IMR-90 (cell line): ENCODE measurements at regions not wholly inside any gene's neighbourhood (a gene's known extent, or its start where the extent isn't known, plus 50 kb on each side); places are given as distances from the start of the nearest gene placed in this dataset.

Experiments
- CEBPB ChIP-seq: IDR thresholded peaks from 2 replicates; pipeline ENCODE4 v1.6.1; 2012; ENCODE audit warnings: low read depth, low read length, improper control_type of control experiment
- CHD1 ChIP-seq: IDR thresholded peaks from 2 replicates; pipeline ENCODE4 v1.6.1; 2012; ENCODE audit warnings: low read depth, low read length, improper control_type of control experiment
- FOS ChIP-seq: fragments of 150-350 bp; IDR thresholded peaks from 2 replicates; pipeline ENCODE4 v1.6.1; 2016; ENCODE audit warnings: low read depth, low read length
- MAZ ChIP-seq: IDR thresholded peaks from 2 replicates; pipeline ENCODE4 v1.6.1; 2012; ENCODE audit warnings: low read depth, mild to moderate bottlenecking, low read length, improper control_type of control experiment, moderate library complexity, borderline replicate concordance
- MXI1 ChIP-seq: IDR thresholded peaks from 2 replicates; pipeline ENCODE4 v1.6.1; 2012; ENCODE audit warnings: low read depth, mild to moderate bottlenecking, low read length, moderate library complexity, borderline replicate concordance
- POLR2A ChIP-seq: IDR thresholded peaks from 2 replicates; pipeline ENCODE4 v1.6.1; 2012; ENCODE audit warnings: mild to moderate bottlenecking, low read depth, low read length
- RAD21 ChIP-seq: IDR thresholded peaks from 2 replicates; pipeline ENCODE4 v1.6.1; 2012; ENCODE audit warnings: low read length, improper control_type of control experiment
- RCOR1 ChIP-seq: IDR thresholded peaks from 2 replicates; pipeline ENCODE4 v1.6.1; 2012; ENCODE audit warnings: mild to moderate bottlenecking, low read length, improper control_type of control experiment; ENCODE audit not compliant: insufficient replicate concordance
- RFX5 ChIP-seq: IDR thresholded peaks from 2 replicates; pipeline ENCODE4 v1.8.0; 2012; ENCODE audit warnings: low read depth, mild to moderate bottlenecking, low read length, moderate library complexity
- SMC3 ChIP-seq: fragments of 150-350 bp; IDR thresholded peaks from 2 replicates; pipeline ENCODE4 v1.6.1; 2016; ENCODE audit warnings: low read depth, mild to moderate bottlenecking, antibody characterized with exemption, low read length, moderate library complexity
- TF ChIP-seq, protein P1 (sequence below): conservative IDR thresholded peaks from 2 replicates; pipeline ENCODE4 v1.5.1; 2012; ENCODE audit warnings: mild to moderate bottlenecking, low read depth, low read length, improper control_type of control experiment
- TF ChIP-seq, protein P2 (sequence below): fragments of 150-350 bp; IDR thresholded peaks from 2 replicates; pipeline ENCODE4 v1.6.1; 2016; ENCODE audit warnings: low read depth, mild to moderate bottlenecking, low read length, moderate library complexity, borderline replicate concordance
- TF ChIP-seq, protein P3 (sequence below): fragments of 150-350 bp; IDR thresholded peaks from 2 replicates; pipeline ENCODE4 v1.6.1; 2017; ENCODE audit warnings: mild to moderate bottlenecking, antibody characterized with exemption, low read length, low read depth

DNA sequence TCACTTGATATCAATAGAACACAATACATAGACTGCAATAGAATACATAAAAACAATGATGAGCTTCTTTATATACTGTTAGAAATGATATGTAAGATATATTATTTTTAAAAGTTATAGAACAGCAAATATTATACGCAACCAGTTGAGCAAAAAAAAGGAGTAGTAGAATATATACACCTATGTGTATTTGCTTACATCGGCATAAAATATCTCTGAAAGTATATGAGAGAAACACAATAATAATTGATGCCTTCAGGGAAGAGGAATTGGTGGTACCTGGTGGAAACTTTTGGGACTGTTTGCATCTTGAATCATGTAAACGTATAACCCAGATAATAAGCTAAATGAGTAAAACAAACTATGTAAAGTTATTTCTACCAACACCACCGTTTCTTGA lies 418.4 kb upstream of the DCN start:
- TF ChIP-seq, protein P1, sequence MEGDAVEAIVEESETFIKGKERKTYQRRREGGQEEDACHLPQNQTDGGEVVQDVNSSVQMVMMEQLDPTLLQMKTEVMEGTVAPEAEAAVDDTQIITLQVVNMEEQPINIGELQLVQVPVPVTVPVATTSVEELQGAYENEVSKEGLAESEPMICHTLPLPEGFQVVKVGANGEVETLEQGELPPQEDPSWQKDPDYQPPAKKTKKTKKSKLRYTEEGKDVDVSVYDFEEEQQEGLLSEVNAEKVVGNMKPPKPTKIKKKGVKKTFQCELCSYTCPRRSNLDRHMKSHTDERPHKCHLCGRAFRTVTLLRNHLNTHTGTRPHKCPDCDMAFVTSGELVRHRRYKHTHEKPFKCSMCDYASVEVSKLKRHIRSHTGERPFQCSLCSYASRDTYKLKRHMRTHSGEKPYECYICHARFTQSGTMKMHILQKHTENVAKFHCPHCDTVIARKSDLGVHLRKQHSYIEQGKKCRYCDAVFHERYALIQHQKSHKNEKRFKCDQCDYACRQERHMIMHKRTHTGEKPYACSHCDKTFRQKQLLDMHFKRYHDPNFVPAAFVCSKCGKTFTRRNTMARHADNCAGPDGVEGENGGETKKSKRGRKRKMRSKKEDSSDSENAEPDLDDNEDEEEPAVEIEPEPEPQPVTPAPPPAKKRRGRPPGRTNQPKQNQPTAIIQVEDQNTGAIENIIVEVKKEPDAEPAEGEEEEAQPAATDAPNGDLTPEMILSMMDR, result no peak
- no peak for TF ChIP-seq CEBPB
- TF ChIP-seq MAZ, result no peak
- TF ChIP-seq POLR2A, result no peak
- no peak for TF ChIP-seq MXI1
- no peak for TF ChIP-seq RFX5
- TF ChIP-seq RAD21, result no peak
- no peak for TF ChIP-seq SMC3
- TF ChIP-seq FOS, result no peak
- TF ChIP-seq, protein P2, sequence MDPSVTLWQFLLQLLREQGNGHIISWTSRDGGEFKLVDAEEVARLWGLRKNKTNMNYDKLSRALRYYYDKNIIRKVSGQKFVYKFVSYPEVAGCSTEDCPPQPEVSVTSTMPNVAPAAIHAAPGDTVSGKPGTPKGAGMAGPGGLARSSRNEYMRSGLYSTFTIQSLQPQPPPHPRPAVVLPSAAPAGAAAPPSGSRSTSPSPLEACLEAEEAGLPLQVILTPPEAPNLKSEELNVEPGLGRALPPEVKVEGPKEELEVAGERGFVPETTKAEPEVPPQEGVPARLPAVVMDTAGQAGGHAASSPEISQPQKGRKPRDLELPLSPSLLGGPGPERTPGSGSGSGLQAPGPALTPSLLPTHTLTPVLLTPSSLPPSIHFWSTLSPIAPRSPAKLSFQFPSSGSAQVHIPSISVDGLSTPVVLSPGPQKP, result no peak
- no peak for TF ChIP-seq CHD1
- TF ChIP-seq RCOR1, result no peak
- TF ChIP-seq, protein P3, sequence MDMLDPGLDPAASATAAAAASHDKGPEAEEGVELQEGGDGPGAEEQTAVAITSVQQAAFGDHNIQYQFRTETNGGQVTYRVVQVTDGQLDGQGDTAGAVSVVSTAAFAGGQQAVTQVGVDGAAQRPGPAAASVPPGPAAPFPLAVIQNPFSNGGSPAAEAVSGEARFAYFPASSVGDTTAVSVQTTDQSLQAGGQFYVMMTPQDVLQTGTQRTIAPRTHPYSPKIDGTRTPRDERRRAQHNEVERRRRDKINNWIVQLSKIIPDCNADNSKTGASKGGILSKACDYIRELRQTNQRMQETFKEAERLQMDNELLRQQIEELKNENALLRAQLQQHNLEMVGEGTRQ, result no peak
